ENCODE measurements at regions not wholly inside any gene's neighbourhood (a gene's known extent, or its start where the extent isn't known, plus 50 kb on each side); places are given as distances from the start of the nearest gene placed in this dataset.

DNA sequence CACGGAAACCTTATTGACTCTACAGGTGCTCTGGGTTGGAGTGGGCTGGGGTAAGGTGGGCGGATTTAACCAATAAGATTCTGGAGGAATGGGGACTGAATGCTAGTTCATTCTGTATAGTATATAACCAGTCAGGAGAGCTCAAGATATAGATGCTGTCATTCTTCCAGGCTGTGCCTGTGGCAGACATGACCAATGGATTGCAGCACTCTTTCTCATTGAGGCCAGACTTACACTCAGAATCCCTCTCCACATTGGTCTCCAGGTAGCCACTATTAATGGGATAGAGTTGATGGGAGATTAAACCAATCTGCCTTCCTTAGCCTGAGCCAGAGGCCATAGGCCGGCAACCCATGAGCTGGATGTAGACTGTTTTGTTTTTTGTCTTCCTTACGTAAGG is 82.8 kb upstream of the MEF2A start:
- H3K36me3 ChIP-seq (replicated peaks in 1 of 2; ENCODE audit: insufficient read depth in 1 of 2, low read depth in 2 of 2) = no peaks in the 10 kb centered on the region
- no peak overlapping the region for H3K27ac ChIP-seq
- no peak overlapping the region for H3K4me3 ChIP-seq
- no peak for TF ChIP-seq POLR2A (IDR thresholded peaks at IDR 0.05)
- TF ChIP-seq, protein P1, sequence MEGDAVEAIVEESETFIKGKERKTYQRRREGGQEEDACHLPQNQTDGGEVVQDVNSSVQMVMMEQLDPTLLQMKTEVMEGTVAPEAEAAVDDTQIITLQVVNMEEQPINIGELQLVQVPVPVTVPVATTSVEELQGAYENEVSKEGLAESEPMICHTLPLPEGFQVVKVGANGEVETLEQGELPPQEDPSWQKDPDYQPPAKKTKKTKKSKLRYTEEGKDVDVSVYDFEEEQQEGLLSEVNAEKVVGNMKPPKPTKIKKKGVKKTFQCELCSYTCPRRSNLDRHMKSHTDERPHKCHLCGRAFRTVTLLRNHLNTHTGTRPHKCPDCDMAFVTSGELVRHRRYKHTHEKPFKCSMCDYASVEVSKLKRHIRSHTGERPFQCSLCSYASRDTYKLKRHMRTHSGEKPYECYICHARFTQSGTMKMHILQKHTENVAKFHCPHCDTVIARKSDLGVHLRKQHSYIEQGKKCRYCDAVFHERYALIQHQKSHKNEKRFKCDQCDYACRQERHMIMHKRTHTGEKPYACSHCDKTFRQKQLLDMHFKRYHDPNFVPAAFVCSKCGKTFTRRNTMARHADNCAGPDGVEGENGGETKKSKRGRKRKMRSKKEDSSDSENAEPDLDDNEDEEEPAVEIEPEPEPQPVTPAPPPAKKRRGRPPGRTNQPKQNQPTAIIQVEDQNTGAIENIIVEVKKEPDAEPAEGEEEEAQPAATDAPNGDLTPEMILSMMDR (IDR thresholded peaks at IDR 0.05) = no peak
- H3K4me1 ChIP-seq = peaks cover 13% of the 10 kb centered on the region
- ATAC-seq (no peak), DNase-seq (no peak)
- H3K27me3 ChIP-seq = no peaks in the 10 kb centered on the region
- intact Hi-C loops (cut with DNase I) = no loop called here
- H3K9me3 ChIP-seq = no peaks in the 10 kb centered on the region
- 85 to 91% methylated on average over 4 of the region's 4 CpGs for WGBS, 2 donors

DNA sequence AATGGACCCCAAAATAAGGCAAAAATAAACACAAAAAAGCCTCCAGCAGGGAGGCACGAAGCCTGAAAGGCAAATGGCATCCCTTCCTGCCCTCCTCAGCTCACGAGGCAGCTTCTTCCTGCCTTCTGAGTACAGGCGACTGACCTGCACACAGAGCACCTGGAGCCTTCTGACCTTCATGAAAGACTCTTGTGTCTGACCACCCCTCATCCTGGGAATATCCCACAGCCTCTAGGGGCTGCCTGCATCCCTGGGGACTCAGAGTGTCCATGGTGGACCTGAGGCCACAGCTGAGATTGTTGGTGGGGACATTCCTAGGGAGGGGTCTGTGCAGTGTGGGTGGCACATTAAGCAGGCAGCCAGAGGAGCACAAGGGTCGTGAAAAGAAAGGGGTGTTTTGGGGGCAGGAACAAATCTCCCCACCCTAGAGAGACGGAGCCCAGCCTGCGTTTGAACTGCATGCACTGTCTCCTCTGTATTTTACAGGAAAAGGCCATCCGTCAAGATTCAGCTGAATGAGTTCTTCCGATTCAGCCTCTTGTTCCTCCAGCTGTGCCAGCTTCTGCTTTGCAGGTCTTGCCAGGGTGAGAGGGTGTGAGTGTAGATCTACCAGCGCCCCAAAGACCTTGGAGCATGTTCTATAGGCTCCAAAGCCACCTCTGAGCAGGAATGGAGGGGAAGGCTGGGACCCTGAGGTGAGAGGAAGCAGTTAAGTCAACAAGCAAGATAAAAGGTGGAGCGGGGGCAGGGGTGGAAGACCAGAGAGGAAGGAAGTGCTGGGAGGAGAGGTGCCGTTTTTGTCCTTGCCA is 80.4 kb upstream of the MEF2A start:
- no peak for DNase-seq
- TF ChIP-seq, protein P1 (IDR thresholded peaks at IDR 0.05) = no peak
- no peak for TF ChIP-seq POLR2A (IDR thresholded peaks at IDR 0.05)
- Histone ChIP-seq H3K4me3 (no peak overlapping the region), H3K9me3 (no peaks in the 10 kb centered on the region), H3K27me3 (no peaks in the 10 kb centered on the region), H3K27ac (peak overlapping the region in 2 of 4 donors; percentile 10 to 34), H3K4me1 (peaks cover 13% of the 10 kb centered on the region), H3K36me3 (replicated peaks in 1 of 2; ENCODE audit: insufficient read depth in 1 of 2, low read depth in 2 of 2) (no peaks in the 10 kb centered on the region)
- WGBS, 2 donors = 56 to 73% methylated on average over 11 of the region's 11 CpGs
- intact Hi-C loops (cut with DNase I) = no loop called here
- no peak for ATAC-seq

DNA sequence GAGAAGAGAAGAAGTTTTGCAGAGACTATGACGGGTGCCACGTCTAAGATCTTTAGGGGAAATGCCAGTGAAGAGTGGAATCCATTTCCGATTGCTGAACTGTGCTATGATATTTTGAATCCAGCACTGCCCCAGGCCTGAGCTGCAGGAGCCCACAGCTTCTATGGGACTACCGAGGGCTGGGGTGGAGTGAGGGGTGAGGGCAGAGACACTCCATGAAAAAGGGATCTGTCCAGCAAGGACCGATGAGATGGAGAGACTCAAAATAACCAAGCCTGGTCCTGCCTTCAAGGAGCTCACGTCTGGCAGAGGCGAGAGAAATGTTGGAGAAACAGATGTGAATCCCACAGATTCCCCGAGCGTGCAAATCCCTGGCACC is 79.8 kb upstream of the MEF2A start:
- Histone ChIP-seq H3K27ac (peak overlapping the region in 2 of 4 donors; percentile 10 to 34), H3K36me3 (replicated peaks in 1 of 2; ENCODE audit: insufficient read depth in 1 of 2, low read depth in 2 of 2) (no peaks in the 10 kb centered on the region), H3K9me3 (no peaks in the 10 kb centered on the region), H3K4me3 (no peak overlapping the region), H3K4me1 (peaks cover 13% of the 10 kb centered on the region), H3K27me3 (no peaks in the 10 kb centered on the region)
- intact Hi-C loops (cut with DNase I) = no loop called here
- ATAC-seq (peak; percentile 16), DNase-seq (no peak)
- no peak for TF ChIP-seq POLR2A (IDR thresholded peaks at IDR 0.05)
- TF ChIP-seq, protein P1 (IDR thresholded peaks at IDR 0.05) = no peak
- WGBS, 2 donors = 38% methylated on average over 7 to 9 of the region's 9 CpGs

DNA sequence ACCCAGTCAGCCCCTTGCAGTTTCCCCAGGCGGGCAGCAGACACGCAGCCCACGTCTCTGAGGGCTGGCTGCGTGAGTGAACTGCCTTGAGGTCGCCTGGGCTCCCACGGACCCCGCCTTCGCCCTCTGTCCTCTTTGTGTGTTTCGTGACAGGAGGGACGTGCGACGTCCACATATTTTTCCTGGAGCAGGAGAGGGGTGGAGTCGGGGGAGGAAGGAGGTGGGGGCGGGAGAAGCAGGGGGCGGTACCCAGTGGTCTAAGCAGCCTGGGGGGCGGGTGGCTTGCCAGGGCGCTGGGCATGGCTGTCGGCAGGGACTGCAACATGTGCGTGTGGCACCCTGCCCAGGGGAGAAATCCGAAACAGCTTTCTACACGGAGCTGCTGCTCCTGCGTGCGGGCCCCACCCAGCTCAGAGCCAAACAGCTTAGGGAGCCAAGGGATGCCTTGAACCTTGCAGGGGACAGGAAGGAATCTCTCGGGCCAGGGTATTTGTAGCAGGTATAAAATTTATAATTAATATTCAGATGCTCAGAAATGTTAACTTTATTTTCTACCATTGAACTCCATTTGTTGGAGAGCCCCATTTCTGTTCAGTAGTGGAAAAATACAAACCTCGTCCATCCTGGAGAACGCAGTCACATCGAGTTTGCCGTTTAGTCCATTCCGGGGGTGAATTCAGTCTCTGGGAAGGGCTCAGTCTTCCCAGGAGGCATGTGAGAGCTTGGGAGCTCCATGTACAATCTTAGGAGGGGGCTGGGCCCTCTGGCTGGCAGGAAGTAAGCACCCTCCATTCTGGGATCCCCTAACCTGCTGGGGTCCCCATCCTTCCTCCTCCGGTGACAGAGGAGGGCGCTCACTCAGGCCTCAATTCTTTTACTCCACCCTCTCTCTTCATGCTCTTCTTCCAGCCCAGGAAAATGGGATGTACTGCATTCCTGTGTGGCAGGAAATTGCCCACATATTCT is 79.1 kb upstream of the MEF2A start:
- Histone ChIP-seq H3K4me3 (no peak overlapping the region), H3K27me3 (no peaks in the 10 kb centered on the region), H3K27ac (peak overlapping the region in 2 of 4 donors; percentile 10 to 34), H3K9me3 (no peaks in the 10 kb centered on the region), H3K4me1 (peaks cover 13% of the 10 kb centered on the region), H3K36me3 (replicated peaks in 1 of 2; ENCODE audit: insufficient read depth in 1 of 2, low read depth in 2 of 2) (no peaks in the 10 kb centered on the region)
- no peak for TF ChIP-seq POLR2A (IDR thresholded peaks at IDR 0.05)
- TF ChIP-seq, protein P1 (IDR thresholded peaks at IDR 0.05) = no peak
- DNase-seq (peak; percentile 57 to 86 (median 80)), ATAC-seq (peak; percentile 77)
- WGBS, 2 donors = 6 to 13% methylated on average over 15 to 31 of the region's 31 CpGs
- intact Hi-C loops (cut with DNase I) = no loop called here
